ENCODE measurements at regions not wholly inside any gene's neighbourhood (a gene's known extent, or its start where the extent isn't known, plus 50 kb on each side); places are given as distances from the start of the nearest gene placed in this dataset.

- TF ChIP-seq CTCF (conservative IDR thresholded peaks at IDR 0.05; ENCODE audit: low read length): peak; percentile 55
- no peak for TF ChIP-seq EZH2phosphoT487 (IDR thresholded peaks at IDR 0.05; ENCODE audit: borderline replicate concordance, low read depth, low read length)
Observed at GRCh38 chr12:88947486-88948043, 367.3 kb upstream of the KITLG start.
